Lung microvascular endothelial cell (primary cell): ENCODE measurements at regions not wholly inside any gene's neighbourhood (a gene's known extent, or its start where the extent isn't known, plus 50 kb on each side); places are given as distances from the start of the nearest gene placed in this dataset.
"Not testable (repeated sequence)": the region's sequence is repeated elsewhere in the genome, so short reads cannot be mapped to it uniquely, and the experiment has no call there.

Experiments used
- DNase-seq, 2 donors: peaks; one replicate each; pipeline versions ENCODE4 v3.0.0 to v3.0.0-alpha.2; 2010; ENCODE audit warnings: low read depth in 2 of 2

DNA sequence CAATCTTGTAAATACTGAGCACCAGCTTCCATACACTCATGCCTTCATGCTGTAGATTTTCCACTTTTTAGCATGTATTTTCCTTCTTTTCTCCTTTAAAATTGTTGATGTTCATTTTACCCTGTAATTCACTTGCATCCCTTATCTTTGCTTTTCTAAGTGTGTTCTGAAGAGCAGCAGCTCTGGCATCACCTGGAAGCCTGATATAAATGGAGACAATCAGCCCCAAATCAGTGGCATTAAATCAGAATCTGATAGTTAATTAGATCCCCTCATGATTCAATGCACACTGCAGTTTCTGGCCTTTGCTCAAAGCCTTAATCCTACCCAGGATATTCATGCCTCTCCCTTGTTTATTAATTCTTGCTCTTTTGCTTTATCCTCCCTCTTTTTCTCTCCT is 942.4 kb downstream of the XPNPEP1 start:
- no peak for DNase-seq

DNA sequence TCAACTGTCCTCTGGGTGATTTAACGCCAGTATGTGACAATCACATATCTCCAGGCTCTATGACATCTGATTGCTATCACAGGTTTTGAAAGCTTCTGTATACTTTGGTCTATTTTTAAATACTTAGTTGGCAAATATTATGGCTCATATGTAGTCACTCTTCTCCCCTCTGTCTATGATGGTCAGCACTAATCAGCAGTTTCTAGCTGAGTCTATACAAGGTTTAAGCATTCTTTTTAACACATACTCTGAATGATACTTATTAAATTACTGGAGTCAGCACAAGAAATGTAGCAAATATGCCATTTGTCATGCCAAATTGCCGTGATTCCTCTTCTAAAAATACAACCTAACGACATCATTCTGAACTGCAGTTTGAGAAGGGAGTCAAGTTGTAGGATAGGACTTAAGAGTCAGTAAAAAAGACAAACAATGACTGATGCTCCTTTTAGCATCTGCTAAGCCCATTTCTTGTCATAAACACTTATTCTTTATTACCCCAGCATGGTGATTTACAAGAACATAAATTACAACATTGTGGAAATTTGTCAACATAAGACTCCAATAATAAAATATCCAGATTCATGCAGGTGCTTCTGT is 947.8 kb downstream of the XPNPEP1 start:
- no peak for DNase-seq

DNA sequence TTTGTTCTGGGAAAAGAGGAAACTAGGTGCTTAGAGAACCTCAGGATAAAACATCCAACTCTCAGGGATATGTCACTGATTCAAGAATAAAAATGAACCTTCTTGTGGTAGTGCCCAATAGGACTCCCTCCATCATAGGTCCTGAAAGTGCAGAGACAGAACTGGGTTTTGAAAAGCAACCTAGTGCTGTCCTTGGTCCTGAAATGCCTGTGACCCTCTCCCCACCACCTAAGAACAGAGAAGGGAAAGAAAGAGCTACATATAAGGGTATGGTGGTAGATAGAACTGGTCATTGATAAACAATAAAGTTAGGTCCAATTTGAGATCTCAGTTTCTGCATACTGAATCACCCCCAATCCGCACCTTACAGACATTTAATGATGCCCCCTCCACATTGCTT is 953.3 kb downstream of the XPNPEP1 start:
- peak; percentile 1 for DNase-seq

DNA sequence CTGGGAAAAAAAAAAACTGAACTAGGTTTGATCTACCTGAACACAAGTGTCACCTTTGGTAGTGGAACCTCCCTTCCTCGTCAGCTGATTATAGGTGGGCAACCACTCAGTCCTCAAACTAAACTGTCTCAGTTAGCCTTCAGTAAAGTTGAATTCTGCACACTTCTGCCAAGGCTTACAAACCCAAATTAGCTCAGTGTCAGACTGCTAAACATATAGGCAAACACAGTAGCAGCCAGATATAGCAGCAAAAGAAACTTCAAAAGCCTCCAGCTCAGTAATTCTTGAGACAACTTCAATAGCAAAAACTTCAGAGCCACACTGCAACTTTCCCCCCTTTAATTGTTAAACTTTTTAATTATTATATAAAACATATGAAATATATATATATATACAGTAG is 956.9 kb downstream of the XPNPEP1 start:
- DNase-seq: no peak

DNA sequence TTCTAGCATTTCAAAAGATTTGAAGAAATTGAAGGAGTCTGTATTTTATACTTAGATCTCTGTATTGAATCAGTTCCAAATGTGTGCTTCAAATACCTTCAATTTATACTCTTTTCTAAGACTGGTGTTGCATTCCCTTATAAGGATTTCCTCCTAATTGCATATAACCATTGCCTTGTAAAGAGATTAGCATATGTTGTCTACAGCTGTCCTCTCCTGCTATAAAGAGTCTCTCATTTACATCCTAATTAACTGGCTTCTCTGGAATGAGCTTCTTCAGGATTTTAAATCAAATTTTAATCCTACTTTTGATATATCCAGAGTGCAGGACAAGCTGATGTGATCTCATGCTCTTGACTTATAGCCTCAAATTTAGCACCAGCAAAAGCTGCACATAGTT is 957.3 kb downstream of the XPNPEP1 start:
- no peak for DNase-seq

DNA sequence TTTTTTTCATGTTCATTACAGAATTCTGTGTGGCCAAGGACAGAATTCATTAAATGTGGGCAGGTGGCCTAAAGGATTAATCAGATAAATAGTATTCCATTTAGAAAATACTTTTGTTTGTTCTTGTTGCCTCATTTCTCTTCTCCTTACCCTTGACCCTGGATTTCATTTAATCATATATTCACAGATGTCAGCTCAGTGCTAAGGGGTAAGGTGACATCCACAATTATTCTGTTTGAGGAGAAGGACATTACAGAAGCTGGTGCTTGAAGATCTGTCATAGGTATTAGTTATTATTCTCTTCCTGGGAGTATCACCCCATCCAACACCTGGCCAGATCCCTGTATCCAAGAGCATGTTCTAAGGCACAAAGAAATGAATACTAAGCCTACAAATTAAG is 961.1 kb downstream of the XPNPEP1 start:
- DNase-seq: no peak

DNA sequence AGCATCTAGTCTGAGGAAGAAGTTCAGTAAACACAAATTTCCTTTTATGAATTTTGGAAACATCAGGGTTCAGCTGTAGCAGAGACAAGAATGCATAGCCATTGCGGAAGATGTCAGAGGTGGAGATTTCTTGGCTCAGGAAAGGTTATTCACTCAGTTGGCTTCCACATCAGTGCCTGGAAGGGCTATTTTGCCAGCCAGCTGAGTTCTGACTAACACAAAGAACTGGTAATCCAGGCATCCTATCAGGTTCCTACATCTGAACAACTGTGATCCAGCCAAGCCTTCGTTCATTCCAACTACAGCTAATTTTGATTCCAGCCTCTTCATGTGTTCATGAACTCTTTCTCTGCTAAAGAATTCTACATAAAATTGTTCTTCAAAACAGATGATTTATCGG is 965.6 kb downstream of the XPNPEP1 start:
- DNase-seq: no peak

DNA sequence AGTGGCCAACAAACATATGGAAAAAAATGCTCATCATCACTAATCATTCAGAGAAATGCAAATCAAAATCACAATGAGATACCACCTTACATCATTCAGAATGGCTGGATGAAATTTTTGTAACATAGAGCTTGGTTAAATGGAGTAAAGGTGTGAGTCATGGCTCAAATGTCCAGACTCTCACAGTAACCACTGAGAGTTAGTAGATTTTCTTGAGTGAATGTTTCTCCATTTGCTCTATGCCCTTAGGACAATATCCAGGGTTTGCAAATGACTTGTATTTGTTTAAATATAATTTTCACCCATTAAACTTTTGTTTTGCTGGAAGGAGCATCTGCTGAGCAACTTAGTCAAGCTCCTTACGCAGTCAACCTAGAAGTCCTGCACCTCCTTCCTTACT is 967.2 kb downstream of the XPNPEP1 start:
- no peak for DNase-seq

DNA sequence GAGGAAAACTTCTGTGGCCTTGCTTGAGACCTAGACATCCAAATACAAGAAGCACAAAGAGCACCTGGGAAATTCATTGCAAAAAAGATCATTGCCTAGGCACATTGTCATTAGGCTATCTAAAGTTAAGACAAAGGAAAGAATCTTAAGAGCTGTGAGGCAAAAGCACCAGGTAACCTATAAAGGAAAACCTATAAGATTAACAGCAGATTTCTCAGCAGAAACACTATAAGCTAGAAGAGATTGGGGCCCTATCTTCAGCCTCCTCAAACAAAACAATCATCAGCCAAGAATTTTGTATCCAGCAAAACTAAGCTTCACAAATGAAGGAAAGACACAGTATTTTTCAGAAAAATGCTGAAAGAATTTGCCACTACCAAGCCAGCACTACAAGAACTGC is 1003.3 kb downstream of the XPNPEP1 start:
- not testable (repeated sequence) for DNase-seq

DNA sequence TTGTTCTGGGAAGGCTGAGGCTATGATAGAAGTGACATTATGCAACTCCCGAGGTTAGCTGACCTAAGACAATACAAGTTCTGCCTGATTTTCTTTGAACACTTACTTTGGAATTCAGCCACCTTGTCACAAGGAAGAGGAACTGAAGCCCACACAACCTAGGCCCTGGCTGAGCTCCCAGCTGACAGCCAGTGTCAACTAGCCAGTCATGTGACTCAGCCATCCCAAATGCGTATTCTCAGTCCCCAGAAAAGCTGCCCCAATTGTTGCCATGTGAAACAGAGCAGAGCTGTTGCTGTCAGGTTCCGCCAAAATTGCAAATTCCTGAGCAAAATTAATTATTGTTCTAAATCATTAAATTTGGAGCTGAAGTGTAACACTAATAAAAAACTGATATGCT is 1010.0 kb downstream of the XPNPEP1 start:
- DNase-seq: no peak

DNA sequence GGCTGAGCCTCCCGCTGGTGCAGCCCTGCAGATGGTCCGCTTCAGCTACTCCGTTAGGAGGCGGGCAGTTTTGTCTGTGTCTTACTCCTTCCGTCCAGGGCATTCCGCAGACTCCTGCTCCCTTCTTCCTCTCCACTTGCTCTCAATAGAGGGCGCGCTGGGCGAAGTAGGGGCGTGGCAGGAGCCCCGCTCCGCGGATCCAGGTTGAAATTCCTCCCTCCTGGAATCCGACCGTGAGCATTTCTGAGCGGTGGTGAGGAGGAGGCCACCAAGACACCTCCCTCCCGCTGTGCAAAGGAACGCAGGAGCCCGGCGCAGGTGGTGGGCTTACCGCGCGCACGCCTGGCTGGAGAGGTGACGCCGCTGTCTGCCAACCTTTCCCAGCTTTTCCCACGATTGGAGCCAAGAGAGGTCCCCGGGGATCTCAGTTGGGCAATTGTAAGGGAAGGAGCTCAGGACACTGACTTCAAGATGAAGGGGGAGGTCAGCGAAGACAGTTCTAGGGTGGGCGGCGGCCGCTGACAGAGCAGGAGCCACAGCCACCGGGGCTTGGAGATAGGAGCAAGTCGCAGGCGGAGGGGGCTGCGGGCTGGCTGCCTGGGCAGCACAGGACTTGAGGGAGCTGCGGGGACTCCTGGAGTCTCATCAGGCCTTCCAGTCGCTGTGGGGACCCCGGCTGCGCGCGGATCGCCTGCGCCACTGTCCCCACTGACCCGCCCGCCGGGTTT is 1011.3 kb downstream of the XPNPEP1 start:
- peak in 1 of 2 donors; percentile 2 for DNase-seq

DNA sequence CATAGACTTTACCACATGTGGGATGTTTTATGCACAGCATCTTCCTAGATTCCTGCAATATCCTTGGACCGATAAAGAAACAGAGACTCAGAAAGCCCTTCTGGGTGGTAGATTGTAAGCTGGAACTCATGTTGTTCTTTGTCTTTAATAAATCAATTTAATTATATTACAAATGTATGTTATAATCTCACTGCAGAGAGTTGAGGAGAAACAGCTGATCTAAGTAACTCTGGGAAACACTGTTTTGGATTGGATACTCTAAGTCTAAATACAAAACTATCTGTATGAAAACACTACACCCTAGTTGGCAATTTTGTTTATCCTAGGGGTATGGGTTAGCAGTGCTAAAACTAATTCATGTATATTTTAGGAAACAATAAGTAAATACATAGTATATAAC is 1015.2 kb downstream of the XPNPEP1 start:
- no peak for DNase-seq

DNA sequence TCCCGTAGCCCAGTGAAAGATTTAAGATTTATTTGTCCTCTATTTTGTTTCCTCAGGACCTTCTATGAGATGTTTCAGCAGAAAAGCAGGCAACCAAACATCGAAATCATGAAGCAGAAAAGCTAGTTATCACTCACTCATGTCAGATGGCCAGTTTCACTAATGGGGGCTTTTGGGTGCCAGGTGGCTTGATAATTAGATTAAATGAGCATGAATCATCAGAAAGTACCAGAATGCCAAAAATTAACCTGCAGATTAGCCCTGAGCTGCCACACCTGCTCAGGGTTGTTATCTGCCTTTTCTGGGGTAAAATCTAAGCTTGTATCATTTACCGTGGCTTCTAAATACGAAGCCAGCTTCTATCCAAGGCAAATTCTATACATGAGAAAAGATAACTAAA is 1017.5 kb downstream of the XPNPEP1 start:
- DNase-seq: no peak

DNA sequence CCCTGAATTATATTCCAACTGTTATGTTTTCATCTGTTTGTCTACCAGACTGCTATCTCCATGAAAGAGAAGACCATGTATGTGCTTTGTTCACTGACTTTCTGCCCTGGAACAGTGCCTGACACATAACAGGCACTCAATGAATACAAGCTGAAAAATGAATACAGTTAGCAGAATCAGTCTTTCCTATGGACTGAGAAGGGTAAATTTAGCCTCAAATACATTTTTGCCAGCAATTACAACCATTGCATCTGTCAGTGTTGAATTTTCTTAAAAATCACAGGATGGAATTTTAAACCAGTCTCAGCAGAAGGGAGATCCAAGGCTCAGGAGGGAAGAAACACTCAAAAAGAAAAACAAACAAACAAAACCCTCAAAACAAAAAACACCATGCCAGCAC is 1018.1 kb downstream of the XPNPEP1 start:
- no peak for DNase-seq

DNA sequence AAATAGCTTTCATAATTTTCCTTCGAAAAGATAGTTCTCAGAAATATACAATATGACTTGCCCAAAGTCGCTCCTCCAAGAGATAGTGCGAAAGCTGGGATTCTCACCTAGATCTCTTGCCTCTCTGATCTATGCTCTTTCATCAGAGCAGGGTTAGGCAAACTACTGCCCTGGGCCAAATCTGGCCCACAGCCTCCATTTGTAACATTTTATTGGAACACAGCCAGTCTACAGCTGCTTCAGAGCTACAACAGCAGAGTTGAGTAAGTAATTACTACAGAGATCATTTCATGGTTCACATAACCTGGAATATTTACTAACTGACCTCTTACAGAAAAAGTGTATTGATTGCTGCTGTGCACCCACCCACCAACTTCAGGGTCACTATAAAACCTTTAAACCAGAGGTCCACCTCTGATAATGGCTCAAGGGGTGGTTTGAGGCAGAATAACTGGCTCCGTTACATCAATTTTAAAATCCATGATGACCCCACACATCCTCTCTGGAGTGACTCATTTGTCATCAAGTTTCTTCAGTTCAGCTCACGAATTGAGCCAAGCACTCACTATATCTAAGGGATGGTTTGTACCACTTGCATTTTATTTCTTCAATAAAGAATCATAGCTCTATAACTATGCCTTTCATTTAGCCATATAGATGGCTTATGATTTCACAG is 1019.0 kb downstream of the XPNPEP1 start:
- no peak for DNase-seq

DNA sequence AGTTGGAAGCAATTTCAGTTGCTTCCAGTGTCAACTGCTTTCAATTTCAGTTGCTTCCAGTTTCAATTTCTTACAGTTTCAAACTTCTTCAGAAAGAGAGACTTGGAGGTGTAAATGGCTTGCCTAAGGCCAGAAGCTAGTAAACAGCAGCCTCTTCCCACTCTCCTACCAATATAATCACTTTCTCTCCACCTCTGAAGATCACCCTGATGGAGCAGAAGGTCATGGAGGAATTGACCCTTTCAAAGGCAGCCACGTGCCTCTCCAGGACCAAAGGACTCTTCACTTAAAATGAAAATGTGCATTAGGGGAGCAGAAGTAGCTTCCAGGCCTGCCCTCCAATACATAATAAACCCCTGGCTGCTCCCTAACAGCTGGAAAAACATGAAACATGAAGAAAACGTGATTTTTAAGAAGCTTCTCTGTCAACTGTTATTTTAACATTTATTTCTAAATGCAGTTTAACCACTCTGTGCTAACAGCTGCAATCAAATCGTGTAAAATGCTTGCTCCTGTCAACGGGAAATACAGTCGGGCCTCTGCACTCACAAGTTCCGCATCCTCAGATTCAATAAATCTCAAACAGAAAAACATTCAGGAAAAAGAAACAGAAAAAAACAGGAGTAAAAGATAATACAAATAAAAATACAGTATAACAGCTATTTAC is 1020.6 kb downstream of the XPNPEP1 start:
- no peak for DNase-seq

DNA sequence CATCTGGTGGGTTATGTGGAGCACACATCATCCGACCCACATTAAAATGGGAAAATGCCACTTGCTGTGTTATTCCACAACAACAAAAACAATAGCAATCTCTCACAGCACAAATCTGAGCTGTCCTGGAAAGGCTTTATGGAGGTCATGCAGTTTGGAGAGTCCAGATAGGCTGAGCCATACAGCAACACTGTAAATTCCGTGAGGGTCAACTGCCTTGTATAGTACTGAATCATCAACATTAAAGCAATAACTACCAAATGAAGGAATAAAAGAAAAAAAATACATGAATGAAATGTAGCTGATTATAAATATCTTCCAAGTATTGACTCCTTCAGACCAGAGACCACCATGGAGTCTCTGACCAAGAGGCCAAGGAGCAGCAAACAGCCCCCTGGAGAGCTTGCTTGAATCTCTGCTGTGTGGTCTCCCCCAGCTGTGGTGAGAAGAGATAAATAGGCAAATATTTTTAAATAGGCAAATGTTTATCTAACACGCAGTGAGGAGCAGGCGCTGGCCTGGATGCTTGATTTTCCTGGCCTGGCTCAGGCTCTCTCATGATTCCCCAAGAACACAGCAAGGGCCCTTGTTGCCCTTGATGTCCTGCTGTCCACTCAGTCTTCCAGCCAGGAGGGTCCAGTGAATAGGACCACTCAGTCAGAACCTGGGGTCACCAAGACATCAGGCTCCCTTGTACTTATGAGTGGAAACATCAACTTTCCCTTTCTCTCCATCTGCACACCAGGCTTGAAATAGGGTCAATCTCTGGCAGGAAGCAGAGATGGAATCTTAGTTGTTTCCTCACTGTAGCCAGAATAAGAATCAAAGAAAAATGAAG is 1021.3 kb downstream of the XPNPEP1 start:
- DNase-seq: no peak

DNA sequence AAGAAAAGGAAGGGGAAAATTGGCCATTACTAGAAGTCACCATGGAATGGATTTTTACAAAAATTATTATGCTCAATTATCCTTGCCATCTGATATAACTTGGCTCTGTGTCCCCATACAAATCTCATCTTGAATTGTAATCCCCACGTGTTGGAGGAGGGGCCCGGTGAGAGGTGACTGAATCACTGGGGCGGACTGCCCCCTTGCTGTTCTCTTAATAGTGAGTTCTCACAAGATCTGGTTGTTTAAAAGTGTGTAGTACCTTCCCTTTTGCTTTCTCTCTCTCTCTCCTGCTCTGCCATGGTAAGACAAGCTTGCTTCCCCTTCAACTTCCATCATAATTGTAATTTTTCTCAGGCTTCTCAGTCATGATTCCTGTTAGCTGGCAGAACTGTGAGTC is 1023.6 kb downstream of the XPNPEP1 start:
- DNase-seq: no peak

DNA sequence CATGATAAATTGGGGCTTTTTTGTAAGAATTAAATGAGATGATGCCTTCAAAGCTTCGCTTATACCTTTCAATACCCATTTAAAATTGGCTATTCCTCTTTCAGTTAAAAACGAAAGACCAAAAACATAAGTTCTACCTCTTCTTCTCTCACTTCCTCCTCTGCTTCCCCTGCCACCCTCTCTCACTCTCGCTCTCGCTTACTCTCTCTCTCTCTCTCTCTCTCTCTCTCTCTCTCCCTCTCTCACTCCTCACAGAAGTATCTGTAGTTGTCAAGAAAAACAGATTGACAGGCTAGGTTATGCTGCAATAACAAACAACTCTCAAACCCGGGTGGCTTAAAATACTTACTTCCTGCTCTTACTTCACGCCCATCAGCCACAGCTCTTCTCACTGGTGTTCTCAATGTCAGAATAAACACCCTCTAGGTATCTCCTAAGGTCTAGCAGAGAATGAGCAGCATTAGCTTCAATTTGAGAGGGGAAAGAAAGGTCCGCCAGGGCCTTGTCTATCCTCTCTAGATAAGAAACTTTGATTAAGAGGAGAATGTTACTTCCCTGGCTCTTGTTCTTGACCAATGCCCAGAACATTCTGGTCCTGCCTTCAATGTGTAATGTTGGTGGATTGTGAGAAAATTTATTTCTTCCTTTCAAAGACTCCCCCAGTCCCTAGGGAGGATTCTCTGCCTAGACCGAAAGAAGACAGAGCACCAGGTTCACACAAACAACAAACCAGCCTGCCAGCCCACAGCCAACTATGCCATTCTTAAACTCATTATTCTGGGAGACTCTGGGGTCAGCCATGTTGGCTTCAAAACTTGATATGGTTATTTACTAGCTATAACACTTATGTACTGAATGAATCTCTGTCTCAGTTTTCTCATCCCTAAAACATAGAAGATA is 1028.7 kb downstream of the XPNPEP1 start:
- DNase-seq: no peak

DNA sequence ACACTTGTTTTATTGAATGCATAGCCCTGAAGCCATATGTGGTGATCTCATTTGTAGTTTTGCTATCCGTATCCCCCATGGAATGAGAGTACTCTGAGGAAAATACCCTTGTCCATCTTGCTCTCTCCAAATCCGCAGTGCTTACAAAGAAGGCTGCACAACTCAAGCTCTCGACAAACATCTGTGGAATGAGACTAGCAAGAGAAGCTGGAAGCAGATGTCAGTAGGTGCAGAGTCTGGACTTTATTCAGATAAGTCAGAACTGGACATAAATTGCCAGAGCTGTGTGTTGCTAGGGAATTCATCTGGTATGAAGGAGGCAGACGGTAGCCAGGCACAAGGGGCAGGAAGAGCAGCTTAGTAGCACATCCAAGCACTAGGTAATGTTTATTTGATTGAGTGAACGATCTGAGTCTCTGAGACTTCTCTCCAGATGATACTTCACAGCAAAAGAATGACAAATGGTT is 1046.2 kb downstream of the XPNPEP1 start:
- no peak for DNase-seq
